ENCODE measurements at regions not wholly inside any gene's neighbourhood (a gene's known extent, or its start where the extent isn't known, plus 50 kb on each side); places are given as distances from the start of the nearest gene placed in this dataset.
"Not testable (repeated sequence)": the region's sequence is repeated elsewhere in the genome, so short reads cannot be mapped to it uniquely, and the experiment has no call there.

DNA sequence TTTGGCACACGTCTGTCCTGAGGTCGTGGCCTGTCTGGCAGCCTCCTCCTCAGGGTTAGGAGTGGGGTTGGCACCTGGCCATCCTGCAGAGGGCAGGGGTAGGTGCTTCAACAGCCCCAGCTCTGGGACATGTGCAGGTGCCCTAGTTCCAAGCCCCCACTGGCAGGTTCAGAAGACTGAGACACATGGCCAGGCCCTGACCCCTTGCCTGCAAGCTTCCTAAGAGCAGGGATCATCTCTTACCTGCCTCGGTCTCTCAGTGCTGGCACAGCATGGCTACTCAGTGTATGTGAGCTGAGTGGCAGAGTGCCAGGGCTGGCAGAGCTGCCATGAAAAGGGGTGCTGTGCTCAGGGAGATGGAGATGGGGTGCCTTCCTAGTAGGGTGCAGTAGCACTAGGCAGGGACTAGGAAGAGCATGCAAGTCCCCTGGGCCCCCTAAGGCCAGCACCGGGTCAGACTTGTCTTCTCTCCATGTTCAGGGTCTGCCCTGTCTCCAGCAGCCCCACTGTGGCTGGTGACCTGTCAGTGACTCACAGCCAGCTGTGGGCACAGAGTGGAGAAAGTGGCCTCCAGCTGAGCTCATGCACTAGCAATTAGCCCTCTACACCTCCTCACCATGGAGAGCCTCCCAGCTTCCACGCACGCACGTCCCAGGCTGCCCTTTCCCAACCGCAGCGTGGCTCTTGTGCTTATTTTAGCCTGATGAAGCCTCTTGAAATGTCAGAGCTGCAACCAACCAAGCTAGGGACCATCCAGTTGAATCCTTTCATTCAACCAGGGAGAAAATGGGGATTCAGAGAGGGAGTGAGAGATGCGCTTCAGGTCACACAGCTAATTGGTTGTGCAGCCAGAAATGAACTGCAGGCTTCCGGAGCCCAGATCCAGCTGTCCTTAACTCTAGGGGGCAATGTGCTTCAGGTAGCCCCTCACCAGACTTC, 116.6 kb downstream of the MRPL14 start:
- DNase-seq, result no peak

DNA sequence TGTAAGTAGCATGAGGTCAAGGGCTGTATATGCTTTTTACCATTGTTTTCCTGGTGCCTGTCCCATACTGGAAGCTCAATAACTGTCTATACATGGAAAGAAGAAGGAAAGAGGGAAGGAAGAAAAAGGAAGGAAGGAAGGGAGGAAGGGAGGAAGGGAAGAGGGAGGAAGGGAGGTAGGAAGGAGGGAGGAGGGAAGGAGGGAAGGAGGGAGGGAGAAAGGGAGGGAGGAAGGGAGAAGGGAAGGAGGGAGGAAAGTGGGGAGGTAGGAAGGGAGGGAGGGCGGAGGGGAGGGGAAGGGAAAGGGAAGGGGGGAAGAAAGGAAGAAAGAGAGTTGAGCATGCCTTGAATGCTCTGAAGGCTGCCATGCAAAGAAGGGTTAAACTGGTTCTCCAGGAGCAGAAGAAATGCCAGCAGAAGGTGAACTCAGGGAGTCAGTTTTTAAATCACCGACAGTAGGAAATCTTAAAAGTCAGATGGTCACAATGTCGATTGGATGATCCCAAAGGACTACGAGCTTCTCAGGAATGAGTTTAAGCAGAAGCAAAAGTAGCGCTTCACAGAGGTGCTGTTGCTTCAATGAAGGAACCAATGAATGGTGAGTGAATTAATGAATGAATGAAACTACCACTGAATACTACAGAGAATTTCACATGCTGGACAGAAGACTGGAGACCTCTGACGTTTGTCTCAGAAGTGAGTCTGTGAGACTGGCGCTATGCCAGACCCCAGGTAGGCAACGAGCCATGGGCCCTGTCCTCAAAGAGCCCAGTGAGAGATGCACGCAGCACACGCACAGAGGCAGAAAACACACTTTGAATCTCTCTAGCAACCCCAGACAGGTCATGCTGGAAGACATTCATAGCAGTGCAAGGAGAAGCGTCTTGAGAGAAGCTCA, 117.6 kb downstream of the MRPL14 start:
- DNase-seq, result no peak

DNA sequence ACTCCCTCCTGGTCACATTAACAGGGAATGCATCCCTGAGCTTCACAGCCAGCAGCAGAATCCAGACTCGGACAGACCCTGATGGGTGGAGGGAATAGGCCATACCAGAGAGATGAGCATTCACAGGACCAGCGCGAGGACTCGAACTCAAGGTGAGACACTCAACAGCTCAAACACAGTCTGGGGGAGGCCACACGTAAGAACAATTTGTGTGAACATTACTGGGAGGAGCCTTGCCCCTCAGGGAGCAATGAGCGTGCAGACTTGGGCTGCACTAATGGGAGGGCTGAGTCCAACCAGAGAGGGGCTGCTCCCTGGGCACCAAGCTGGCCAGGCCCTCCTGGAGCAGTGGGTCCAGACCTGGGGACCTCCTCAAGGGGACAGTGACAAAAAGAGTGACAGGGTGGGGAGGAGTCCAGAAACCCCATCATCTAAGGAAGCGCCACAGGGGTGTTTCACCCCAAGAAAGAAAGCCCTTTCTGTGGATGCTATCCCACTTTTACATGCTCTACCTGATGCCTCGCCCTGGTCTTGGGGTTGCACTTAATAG, 118.4 kb downstream of the MRPL14 start:
- DNase-seq, result no peak

DNA sequence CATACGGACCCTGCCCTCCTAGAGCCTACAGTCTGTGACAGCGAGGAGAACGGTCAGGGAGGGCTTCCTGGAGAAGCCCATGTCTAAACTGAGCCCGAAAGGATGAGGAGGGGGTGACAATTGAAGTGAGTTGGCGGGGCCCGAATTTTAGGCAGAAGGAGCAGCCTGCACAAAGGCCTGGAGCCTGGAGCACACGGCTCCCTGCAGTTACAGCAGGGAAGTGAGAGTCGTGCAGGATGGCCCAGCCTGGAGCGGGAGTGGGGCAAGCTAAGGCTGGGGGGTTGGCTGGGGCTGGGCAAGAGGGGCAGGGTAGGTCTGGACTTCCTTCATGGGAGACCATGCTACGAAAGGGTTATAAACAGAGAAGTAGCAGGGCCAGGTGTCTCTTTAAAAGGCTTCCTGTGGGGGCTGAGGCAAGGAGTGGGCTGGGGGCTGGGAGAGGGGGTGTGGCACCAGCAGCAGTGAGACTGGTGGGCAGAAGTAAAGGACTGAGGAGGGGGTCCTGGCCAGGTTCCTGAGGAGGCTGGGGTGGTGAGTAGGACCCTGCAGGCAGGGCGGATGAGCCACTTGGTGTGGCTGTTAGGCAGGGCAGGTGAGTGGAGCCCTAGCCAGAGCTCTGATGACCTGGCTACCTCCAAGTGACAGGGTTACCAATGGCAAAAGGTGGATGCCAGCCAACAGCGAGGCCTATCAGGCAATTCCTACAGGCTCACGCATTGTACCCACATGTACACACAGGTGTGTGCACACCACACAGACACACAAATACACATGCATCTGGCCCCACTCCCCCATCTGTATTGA, 119.2 kb downstream of the MRPL14 start:
- no peak for DNase-seq

- no peak for DNase-seq
Observed at GRCh38 chr6:44006872-44007303, 120.4 kb downstream of the MRPL14 start.

DNA sequence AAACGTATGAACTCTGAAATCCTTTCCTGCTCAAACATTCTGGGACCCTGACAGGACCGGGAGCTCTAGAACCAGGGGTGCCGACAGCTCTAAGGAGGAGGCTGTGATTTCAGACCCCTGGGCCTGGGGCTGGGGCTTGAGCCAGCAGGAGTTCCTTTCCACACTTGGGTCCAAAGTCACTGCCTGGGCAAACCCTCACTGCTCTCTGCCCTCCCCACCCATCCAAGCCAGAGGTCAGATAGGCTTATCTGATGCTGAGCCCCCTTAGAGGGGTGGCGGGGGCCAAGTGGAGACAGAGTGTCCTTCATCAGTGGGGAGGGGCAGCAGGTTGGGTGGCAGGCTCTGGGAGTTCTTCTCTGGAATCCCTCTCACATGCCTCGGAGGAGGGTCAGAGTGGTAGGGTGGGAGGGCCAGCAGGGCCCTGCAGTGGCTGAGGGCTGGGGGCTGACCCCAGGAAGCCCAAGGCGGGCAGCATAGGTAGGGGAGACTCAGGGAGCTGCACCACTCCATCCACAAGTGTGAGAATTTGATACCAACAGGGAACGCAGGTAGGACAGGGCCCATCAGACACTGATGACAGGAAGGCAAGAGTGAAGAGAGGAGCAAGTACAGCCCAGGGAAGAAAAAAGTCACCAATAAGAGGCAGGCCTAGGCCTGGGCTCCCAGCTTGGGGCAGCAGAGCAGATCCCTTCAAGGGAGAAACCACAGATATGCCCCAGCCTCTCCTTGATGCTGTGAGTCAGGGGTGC, 121.0 kb downstream of the MRPL14 start:
- no peak for DNase-seq

- DNase-seq, result no peak
Observed at GRCh38 chr6:44005507-44005903, 121.7 kb downstream of the MRPL14 start.

- DNase-seq, result no peak
Observed at GRCh38 chr6:44004625-44005506, 122.4 kb downstream of the MRPL14 start.

GRCh38 chr6:44004136-44004535, 123.1 kb downstream of the MRPL14 start:
- no peak for DNase-seq

DNA sequence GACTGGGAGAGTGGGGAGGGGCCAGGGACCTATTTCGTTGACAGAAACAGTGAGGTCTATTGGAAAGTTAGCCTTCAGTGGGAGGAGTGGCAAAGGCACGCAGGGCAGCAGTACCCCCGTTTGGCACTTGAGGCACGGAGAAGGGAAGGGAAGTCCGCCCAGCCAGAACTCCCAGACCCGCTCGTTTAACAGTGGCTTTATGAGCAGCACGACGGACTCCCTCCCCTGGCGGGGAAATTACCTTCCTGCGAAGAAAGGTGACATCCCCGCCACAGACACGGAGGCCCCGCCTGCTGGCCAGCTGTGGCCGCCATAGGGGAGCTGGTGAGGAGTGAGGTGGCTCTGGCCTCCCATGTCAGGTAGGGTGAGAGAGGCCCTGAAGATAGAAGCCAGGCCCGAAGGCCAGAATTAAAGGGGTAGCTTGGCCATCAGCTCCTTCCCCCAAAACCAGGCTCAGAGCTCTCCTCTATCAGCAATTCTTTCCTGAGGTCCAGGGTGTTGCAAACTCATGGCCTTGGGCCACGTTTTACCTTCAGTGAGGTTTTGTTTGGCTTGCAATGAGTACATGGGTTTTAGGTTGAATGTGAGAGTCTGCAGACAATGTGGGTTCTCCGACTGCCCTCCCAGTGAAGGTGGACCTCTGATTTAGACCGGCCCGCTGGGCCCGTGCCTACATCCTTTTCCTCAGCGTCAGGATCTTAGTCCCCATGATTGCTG, 123.7 kb downstream of the MRPL14 start:
- DNase-seq, result no peak

DNA sequence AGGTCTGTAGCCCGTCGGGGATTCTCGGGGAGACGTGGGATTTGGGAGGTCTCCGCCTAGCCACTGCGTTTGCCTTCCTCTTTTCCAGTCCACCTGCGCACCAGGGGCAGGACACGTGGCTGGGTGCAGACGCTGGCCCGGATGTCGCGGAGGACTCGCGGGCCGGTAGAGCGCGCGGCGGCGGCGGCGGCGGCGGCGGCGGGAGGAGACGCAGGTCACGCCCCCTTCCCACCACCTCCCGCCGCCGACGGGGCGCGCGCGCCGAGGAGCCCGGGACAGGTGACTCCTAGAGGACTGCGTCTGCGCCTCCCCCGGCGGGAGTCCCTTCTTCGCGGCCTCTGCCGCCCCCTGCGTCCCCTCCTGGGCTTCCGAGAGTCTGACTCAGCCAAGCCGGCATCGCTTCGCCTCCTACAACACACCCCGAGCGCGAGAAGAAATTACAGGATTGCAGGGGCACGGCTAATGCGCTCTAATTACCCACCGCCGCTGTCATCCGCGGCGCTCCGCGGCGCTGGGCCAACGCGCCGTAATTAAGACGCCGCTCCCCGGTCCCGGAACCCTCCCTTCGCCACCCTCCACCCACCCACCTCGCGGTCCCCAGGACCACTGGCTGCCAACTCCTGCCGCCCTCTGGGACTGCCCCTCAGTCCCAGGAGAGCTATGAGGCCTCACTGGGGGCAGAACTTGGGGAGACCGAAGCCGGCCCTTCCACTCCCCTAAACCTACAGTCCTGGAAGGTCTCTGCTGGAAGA, 124.5 kb downstream of the MRPL14 start:
- peak; percentile 47 for DNase-seq

GRCh38 chr6:44002067-44002592, 125.1 kb downstream of the MRPL14 start:
- DNase-seq, result peak; percentile 43

GRCh38 chr6:44001318-44002066, 125.8 kb downstream of the MRPL14 start:
- no peak for DNase-seq

DNA sequence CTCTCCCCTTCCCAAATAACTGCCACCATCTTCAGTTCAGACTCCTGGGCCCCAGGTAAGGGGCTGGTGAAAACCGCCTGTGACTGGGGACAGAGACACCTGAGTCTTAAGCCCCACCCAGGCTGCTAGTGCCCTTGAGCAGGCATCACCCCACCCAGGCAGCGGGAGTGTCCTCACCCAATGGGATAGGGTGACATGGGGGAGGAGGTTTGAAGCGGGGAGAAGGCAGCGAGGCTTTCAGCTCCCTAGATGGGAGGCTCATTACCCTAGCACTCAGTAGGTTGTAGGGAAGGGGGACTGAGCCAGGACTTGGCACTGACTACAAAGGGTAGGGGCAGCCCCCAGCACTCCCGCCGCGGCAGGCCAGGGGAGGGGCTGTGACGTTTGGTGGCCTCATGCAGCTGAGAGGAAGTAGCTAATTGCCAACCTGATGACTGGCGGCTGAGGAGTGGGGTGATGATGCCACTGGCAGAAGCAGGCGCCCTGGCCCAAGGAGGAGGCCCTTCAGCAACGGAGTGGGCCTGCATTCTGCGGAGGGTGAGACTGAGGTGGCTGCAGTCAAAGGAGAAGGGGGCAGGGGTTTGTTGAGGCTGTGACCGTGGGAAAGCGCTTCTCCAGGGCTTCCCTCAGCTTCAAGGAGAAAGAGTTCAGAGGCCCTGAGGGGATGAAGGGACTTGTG, 126.9 kb downstream of the MRPL14 start:
- DNase-seq, result no peak

- no peak for DNase-seq
Observed at GRCh38 chr6:43999628-44000027, 127.6 kb downstream of the MRPL14 start.

DNA sequence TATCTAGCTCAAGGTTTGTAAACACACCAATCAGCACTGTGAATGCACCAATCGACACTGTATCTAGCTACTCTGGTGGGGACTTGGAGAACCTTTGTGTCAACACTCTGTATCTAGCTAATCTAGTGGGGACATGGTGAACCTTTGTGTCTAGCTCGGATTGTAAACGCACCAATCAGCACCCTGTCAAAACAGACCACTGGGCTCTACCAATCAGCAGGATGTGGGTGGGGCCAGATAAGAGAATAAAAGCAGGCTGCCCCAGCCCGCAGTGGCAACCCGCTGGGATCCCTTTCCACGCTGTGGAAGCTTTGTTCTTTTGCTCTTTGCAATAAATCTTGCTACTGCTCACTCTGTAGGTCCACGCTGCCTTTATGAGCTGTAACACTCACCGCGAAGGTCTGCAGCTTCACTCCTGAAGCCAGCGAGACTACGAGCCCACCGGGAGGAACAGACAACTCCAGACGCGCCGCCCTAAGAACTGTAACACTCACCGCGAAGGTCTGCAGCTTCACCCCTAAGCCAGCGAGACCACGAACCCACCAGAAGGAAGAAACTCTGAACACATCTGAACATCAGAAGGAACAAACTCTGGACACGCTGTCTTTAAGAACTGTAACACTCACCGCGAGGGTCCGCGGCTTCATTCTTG, 128.5 kb downstream of the MRPL14 start:
- DNase-seq, result not testable (repeated sequence)

DNA sequence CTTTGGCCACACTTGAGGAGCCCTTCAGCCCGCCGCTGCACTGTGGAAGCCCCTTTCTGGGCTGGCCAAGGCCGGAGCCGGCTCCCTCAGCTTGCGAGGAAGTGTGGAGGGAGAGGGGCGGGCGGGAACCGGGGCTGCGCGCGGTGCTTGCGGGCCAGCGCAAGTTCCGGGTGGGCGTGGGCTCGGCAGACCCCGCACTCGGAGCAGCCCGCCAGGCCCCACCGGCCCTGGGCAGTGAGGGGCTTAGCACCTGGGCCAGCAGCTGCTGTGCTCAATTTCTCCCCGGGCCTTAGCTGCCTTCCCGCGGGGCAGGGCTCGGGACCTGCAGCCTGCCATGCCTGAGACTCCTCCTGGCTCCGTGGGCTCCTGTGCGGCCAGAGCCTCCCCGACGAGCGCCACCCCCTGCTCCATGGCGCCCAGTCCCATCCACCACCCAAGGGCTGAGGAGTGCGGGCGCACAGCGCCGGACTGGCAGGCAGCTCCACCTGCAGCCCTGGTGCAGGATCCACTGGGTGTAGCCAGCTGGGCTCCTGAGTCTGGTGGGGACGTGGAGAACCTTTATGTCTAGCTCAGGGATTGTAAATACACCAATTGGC, 129.2 kb downstream of the MRPL14 start:
- DNase-seq, result not testable (repeated sequence)

All from activated T-cell treated with anti-CD3 and anti-CD28 coated beads for 4 hours (primary cell).